Left lung (tissue), 4 donors: ENCODE measurements at regions not wholly inside any gene's neighbourhood (a gene's known extent, or its start where the extent isn't known, plus 50 kb on each side); places are given as distances from the start of the nearest gene placed in this dataset.
A peak's percentile ranks its signal among the peaks of the same experiment; 100 is the strongest.

ENCODE experiments used
- ATAC-seq: fragments of 200-7000 bp; cut with Tn5 transposase; one replicate; pipeline ENCODE4 v1.9.1; 2020; ENCODE audit warnings: moderate library complexity
- DNase-seq, 4 donors: peaks; one replicate each; pipeline ENCODE4 v3.0.0-alpha.2; 2013 to 2020
- H3K27ac ChIP-seq, 2 donors: fragments of 200-600 bp; sonication (generic) in 1 of 2; one replicate each; pipeline versions ENCODE4 v1.5.0 to v1.8.0; 2020 to 2021
- H3K27me3 ChIP-seq, 2 donors: fragments of 200-600 bp; sonication (generic) in 1 of 2; one replicate each; pipeline versions ENCODE4 v1.5.0 to v1.8.0; 2020 to 2021
- H3K36me3 ChIP-seq, 2 donors: fragments of 200-600 bp; sonication (generic) in 1 of 2; one replicate each; pipeline versions ENCODE4 v1.5.0 to v1.8.0; 2020 to 2021
- H3K4me1 ChIP-seq, 2 donors: fragments of 200-600 bp; one replicate each; pipeline ENCODE4 v1.8.0; 2021
- H3K4me3 ChIP-seq, 2 donors: fragments of 200-600 bp; sonication (generic) in 1 of 2; one replicate each; pipeline versions ENCODE4 v1.5.0 to v1.8.0; 2020 to 2021; ENCODE audit warnings: mild to moderate bottlenecking in 1 of 2
- H3K9me3 ChIP-seq, 2 donors: fragments of 200-600 bp; sonication (generic) in 1 of 2; one replicate each; pipeline versions ENCODE4 v1.5.0 to v1.8.0; 2020 to 2021
- intact Hi-C, 2 donors: fragments of 100-400 bp; cut with DNase I; formaldehyde crosslinking; loops; one replicate each; pipeline versions ENCODE4 v1.11.2 to v1.14.2; 2022
- TF ChIP-seq, protein P1 (sequence below), 2 donors: fragments of 200-600 bp; sonication (generic) in 1 of 2; IDR thresholded peaks; one replicate each; pipeline versions ENCODE4 v1.5.0 to v1.8.0; 2021; ENCODE audit warnings: antibody characterized with exemption in 2 of 2
- donor health status: DM: no; HTN: yes; CAD: no.
- donor health status: DM: no; HTN: no; CAD: no.

DNA sequence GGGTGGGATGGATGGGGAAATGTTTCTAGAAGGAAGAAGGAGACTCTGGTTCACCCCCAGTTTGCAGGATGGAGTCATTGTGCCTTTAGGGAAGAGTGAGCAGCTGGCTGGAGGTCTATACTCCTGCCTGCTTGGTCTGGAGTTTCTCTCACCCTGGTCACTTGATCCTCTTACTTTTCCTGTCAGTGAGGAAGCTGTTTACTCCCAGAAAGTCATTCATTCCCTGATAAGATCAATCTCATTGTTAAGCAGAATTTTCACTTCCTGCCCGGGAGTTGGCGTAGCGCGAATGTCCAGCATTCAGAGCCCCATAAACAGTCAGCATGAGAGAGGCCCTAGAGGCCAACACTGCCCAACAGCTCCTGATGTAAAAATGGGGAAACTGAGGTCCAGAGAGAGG, 70.4 kb upstream of the SIRPA start:
- H3K9me3 ChIP-seq, result peaks cover 4 to 10% of the 10 kb centered on the region in 2 donors
- DNase-seq (no peak), ATAC-seq (no peak)
- H3K4me3 ChIP-seq, result no peak overlapping the region
- peaks cover 6 to 81% of the 10 kb centered on the region in 2 donors for H3K4me1 ChIP-seq
- H3K27ac ChIP-seq, result peak overlapping the region in 1 of 2 donors; percentile 94
- intact Hi-C loops, result no loop called here
- TF ChIP-seq, protein P1, sequence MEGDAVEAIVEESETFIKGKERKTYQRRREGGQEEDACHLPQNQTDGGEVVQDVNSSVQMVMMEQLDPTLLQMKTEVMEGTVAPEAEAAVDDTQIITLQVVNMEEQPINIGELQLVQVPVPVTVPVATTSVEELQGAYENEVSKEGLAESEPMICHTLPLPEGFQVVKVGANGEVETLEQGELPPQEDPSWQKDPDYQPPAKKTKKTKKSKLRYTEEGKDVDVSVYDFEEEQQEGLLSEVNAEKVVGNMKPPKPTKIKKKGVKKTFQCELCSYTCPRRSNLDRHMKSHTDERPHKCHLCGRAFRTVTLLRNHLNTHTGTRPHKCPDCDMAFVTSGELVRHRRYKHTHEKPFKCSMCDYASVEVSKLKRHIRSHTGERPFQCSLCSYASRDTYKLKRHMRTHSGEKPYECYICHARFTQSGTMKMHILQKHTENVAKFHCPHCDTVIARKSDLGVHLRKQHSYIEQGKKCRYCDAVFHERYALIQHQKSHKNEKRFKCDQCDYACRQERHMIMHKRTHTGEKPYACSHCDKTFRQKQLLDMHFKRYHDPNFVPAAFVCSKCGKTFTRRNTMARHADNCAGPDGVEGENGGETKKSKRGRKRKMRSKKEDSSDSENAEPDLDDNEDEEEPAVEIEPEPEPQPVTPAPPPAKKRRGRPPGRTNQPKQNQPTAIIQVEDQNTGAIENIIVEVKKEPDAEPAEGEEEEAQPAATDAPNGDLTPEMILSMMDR (IDR thresholded peaks at IDR 0.05), result no peak
- no peaks in the 10 kb centered on the region for H3K36me3 ChIP-seq
- peaks cover 0 to 28% of the 10 kb centered on the region in 2 donors for H3K27me3 ChIP-seq

DNA sequence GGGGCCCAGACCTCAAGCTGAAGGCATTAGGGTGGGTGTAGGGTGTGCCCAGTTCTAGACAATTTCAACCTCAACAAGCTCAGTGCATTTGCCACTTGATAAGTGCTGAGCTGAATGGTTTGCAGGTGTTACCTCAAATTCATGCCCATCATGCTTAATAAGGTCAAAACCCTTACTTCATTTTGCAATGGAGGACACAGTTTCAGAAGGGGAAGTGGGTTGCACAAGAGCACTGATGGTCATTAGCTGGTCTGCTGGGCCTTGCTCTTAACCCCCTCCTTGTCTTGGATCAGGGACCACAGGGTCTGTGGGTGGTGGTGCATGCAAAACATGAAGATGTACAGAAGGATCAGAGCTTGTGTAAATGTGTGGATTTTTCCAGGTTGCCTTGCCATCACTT, 71.0 kb upstream of the SIRPA start:
- Histone ChIP-seq H3K4me3 (no peak overlapping the region), H3K9me3 (peaks cover 4 to 10% of the 10 kb centered on the region in 2 donors), H3K27ac (peak overlapping the region in 1 of 2 donors; percentile 94), H3K36me3 (no peaks in the 10 kb centered on the region), H3K4me1 (peaks cover 6 to 81% of the 10 kb centered on the region in 2 donors), H3K27me3 (peaks cover 0 to 34% of the 10 kb centered on the region in 2 donors)
- ATAC-seq, result peak; percentile 11
- DNase-seq, result no peak
- TF ChIP-seq, protein P1 (IDR thresholded peaks at IDR 0.05), result no peak
- intact Hi-C loops, result no loop called here

- no peak for DNase-seq
- Histone ChIP-seq H3K4me3 (no peak overlapping the region), H3K9me3 (peaks cover 4 to 10% of the 10 kb centered on the region in 2 donors), H3K4me1 (peaks cover 6 to 81% of the 10 kb centered on the region in 2 donors), H3K36me3 (no peaks in the 10 kb centered on the region), H3K27ac (peak overlapping the region in 1 of 2 donors; percentile 94), H3K27me3 (peaks cover 0 to 38% of the 10 kb centered on the region in 2 donors)
- intact Hi-C loops, result no loop called here
- ATAC-seq, result no peak
- TF ChIP-seq, protein P1 (IDR thresholded peaks at IDR 0.05), result no peak
Observed at GRCh38 chr20:1823450-1823844, 71.8 kb upstream of the SIRPA start.

DNA sequence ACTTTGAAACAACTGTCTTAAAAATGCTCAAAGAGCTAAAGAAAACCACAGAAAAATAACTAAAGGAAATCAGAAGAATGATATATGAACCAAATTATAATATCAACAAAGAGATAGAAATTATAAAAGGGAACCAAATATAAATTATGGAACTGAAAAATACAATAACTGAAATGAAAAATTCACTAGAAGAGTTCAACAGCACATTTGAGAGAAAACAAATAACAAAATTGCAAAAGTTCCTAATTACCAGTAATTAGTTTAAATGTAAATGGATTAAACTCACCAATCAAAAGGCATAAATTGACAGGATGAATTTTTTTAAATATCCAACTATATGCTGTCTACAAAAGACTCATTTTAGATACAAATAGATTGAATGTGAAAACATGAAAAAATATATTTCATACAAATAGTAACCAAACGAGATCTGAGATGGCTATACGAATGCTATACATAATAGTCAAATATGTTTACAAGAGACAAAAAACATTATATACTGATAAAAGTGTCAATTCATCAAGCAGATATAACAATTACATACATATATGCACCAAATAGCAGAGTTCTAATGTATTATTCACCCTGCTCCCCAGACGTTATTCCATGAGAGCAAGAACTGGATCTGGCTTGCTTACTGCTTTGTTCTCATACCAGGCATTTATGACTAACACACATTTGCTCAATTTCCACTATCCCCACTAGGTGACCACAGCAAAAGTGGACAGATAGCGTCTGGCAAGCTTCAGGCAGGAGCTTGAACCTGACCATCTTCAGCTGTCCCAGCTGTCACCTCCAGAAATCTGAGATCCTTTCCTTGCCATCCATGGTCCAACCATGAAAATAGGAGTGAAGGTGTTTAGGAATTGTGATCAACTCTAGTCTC, 72.4 kb upstream of the SIRPA start:
- no peak for DNase-seq
- H3K36me3 ChIP-seq, result no peaks in the 10 kb centered on the region

More for the DNA sequence above, 72.4 kb upstream of the SIRPA start:
- intact Hi-C loops, result no loop called here
- TF ChIP-seq, protein P1 (IDR thresholded peaks at IDR 0.05), result no peak
- peaks cover 4 to 10% of the 10 kb centered on the region in 2 donors for H3K9me3 ChIP-seq
- H3K27ac ChIP-seq, result peak overlapping the region in 1 of 2 donors; percentile 94
- H3K4me1 ChIP-seq, result peaks cover 2 to 81% of the 10 kb centered on the region in 2 donors
- ATAC-seq, result no peak
- H3K27me3 ChIP-seq, result peaks cover 0 to 32% of the 10 kb centered on the region in 2 donors
- no peak overlapping the region for H3K4me3 ChIP-seq
